ENCODE measurements at regions not wholly inside any gene's neighbourhood (a gene's known extent, or its start where the extent isn't known, plus 50 kb on each side); places are given as distances from the start of the nearest gene placed in this dataset.

GRCh38 chr1:99456536-99456935 is 189.4 kb upstream of the PALMD start:
- Histone ChIP-seq H3K27me3 (ENCODE audit: insufficient read depth, low read length, poor library complexity, severe bottlenecking) (no peaks in the 10 kb centered on the region), H3K79me2 (ENCODE audit: insufficient read depth, low read length) (no peaks in the 10 kb centered on the region), H3K4me2 (ENCODE audit: low read depth, low read length, poor library complexity, severe bottlenecking) (no peak overlapping the region), H3K9me2 (replicated peaks; ENCODE audit: low read depth, low read length) (no peaks in the 10 kb centered on the region), H4K20me1 (ENCODE audit: insufficient read depth, low read length, poor library complexity, severe bottlenecking) (no peaks in the 10 kb centered on the region), H3K4me3 (ENCODE audit: low read length, poor library complexity, severe bottlenecking) (no peak overlapping the region), H3K9me3 (ENCODE audit: insufficient read depth, low read depth, low read length) (no peaks in the 10 kb centered on the region), H3K4me1 (ENCODE audit: insufficient read depth, low read length, poor library complexity, severe bottlenecking) (peaks cover 16% of the 10 kb centered on the region), H3K36me3 (ENCODE audit: insufficient read depth, low read length) (no peaks in the 10 kb centered on the region), H3K9ac (ENCODE audit: low read depth, low read length, poor library complexity, severe bottlenecking) (no peak overlapping the region), H3F3A (ENCODE audit: low read depth) (no peaks in the 10 kb centered on the region), H2AFZ (ENCODE audit: low read length) (no peak overlapping the region)
- no peak for TF ChIP-seq CTCF (conservative IDR thresholded peaks at IDR 0.05; ENCODE audit: low read length)
- TF ChIP-seq EZH2phosphoT487 (IDR thresholded peaks at IDR 0.05; ENCODE audit: borderline replicate concordance), result no peak

DNA sequence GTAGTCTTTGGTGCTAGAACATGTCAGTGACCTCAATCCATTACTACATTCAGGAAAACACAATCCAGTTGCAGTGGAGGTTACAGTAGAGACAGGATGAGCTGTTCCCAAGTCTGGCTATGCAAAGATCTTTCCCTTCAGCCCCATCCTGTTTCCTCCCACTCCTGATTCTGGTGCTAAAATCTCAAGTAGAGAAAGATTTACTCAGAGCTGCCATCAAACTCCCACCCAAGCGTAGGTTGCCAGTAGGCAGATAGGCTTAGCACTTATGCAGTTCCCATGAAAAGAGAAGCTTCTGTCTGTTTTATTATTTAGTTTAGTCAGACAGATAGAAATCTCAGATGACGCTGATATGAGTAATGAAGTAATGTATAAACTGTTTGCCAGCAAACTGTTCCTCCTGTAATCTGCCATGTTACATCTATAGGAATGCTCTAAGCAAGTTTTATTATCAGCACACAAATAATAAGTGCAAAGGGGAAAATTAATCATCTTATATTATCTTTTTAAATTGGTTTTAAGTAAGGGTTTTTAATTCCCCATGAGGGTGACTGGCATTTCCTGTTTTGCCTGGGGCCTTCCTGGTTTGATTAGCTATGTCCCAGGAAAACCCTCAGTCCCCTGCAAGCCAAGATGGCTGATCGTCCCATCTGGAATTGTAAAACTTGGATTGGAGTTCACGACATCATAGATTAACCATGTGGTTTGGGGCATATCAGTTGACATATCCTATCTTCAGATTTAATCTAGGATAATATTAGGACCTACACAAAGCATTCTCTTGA is 188.3 kb upstream of the PALMD start:
- no peaks in the 10 kb centered on the region for H3K79me2 ChIP-seq (ENCODE audit: insufficient read depth, low read length)
- no peak overlapping the region for H3K4me3 ChIP-seq (ENCODE audit: low read length, poor library complexity, severe bottlenecking)
- TF ChIP-seq CTCF (conservative IDR thresholded peaks at IDR 0.05; ENCODE audit: low read length), result no peak
- no peak for TF ChIP-seq EZH2phosphoT487 (IDR thresholded peaks at IDR 0.05; ENCODE audit: borderline replicate concordance)
- H3K27me3 ChIP-seq (ENCODE audit: insufficient read depth, low read length, poor library complexity, severe bottlenecking), result no peaks in the 10 kb centered on the region
- H3K9me2 ChIP-seq (replicated peaks; ENCODE audit: low read depth, low read length), result no peaks in the 10 kb centered on the region
- no peaks in the 10 kb centered on the region for H3K36me3 ChIP-seq (ENCODE audit: insufficient read depth, low read length)
- H4K20me1 ChIP-seq (ENCODE audit: insufficient read depth, low read length, poor library complexity, severe bottlenecking), result no peaks in the 10 kb centered on the region
- no peak overlapping the region for H3K9ac ChIP-seq (ENCODE audit: low read depth, low read length, poor library complexity, severe bottlenecking)
- H2AFZ ChIP-seq (ENCODE audit: low read length), result no peak overlapping the region
- no peaks in the 10 kb centered on the region for H3K9me3 ChIP-seq (ENCODE audit: insufficient read depth, low read depth, low read length)
- H3F3A ChIP-seq (ENCODE audit: low read depth), result no peaks in the 10 kb centered on the region
- no peak overlapping the region for H3K4me2 ChIP-seq (ENCODE audit: low read depth, low read length, poor library complexity, severe bottlenecking)
- H3K4me1 ChIP-seq (ENCODE audit: insufficient read depth, low read length, poor library complexity, severe bottlenecking), result peaks cover 8% of the 10 kb centered on the region

DNA sequence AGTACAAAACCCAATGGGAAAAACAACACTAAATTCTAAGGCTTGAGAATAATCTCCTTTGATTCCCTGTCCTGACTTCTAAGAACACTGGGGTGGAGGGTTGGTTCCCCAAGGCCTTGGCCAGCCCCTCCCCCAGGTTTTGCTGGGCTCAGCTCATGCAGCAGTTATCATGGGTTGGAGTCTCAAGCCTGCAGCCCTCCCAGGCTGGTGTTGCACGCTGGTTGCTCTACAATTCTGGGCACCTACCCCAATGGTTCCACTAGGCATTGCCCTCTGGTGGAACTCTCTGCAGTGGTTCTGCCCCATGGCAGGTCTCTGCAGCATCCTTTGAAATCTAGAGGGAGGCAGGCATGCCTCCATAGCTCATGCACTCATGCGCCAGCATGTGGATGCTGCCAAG is 184.4 kb upstream of the PALMD start:
- Histone ChIP-seq H3K79me2 (ENCODE audit: insufficient read depth, low read length) (no peaks in the 10 kb centered on the region), H3K4me1 (ENCODE audit: insufficient read depth, low read length, poor library complexity, severe bottlenecking) (peaks cover 8% of the 10 kb centered on the region), H3K36me3 (ENCODE audit: insufficient read depth, low read length) (no peaks in the 10 kb centered on the region), H3K9me2 (replicated peaks; ENCODE audit: low read depth, low read length) (no peaks in the 10 kb centered on the region), H3F3A (ENCODE audit: low read depth) (no peaks in the 10 kb centered on the region), H3K4me3 (ENCODE audit: low read length, poor library complexity, severe bottlenecking) (no peak overlapping the region), H4K20me1 (ENCODE audit: insufficient read depth, low read length, poor library complexity, severe bottlenecking) (no peaks in the 10 kb centered on the region), H3K27me3 (ENCODE audit: insufficient read depth, low read length, poor library complexity, severe bottlenecking) (no peaks in the 10 kb centered on the region), H3K4me2 (ENCODE audit: low read depth, low read length, poor library complexity, severe bottlenecking) (no peak overlapping the region), H2AFZ (ENCODE audit: low read length) (no peak overlapping the region), H3K9me3 (ENCODE audit: insufficient read depth, low read depth, low read length) (no peaks in the 10 kb centered on the region), H3K9ac (ENCODE audit: low read depth, low read length, poor library complexity, severe bottlenecking) (no peak overlapping the region)
- TF ChIP-seq EZH2phosphoT487 (IDR thresholded peaks at IDR 0.05; ENCODE audit: borderline replicate concordance) (no peak), CTCF (conservative IDR thresholded peaks at IDR 0.05; ENCODE audit: low read length) (no peak)
